Calu3 (cell line): ENCODE measurements at regions not wholly inside any gene's neighbourhood (a gene's known extent, or its start where the extent isn't known, plus 50 kb on each side); places are given as distances from the start of the nearest gene placed in this dataset.

ENCODE experiments used
- BruUV-seq: library from RNA; stranded (reverse); fragments of 400-500 nt; replicated peaks from 2 replicates; lab custom pipeline; 2021; lab: Mats Ljungman, UMichigan
- CTCF ChIA-PET: fragments of 300-600 bp; sonication (Branson Sonifier 250); formaldehyde crosslinking; loops from one replicate; lab custom pipeline; 2022; ENCODE audit warnings: antibody characterized with exemption; lab: Charles Lee
- DNase-seq: peaks from one replicate; pipeline ENCODE4 v3.0.0; 2022
- H3K27ac Mint-ChIP-seq: one replicate; pipeline ENCODE4 v1.8.0; 2022; ENCODE audit warnings: mixed read lengths; ENCODE audit not compliant: unreplicated experiment
- H3K27me3 Mint-ChIP-seq: one replicate; pipeline ENCODE4 v1.8.0; 2022; ENCODE audit warnings: mixed read lengths; ENCODE audit not compliant: unreplicated experiment
- H3K36me3 Mint-ChIP-seq: one replicate; pipeline ENCODE4 v1.8.0; 2022; ENCODE audit warnings: mild to moderate bottlenecking, moderate library complexity, mixed read lengths; ENCODE audit not compliant: insufficient read depth, unreplicated experiment
- H3K4me1 Mint-ChIP-seq: one replicate; pipeline ENCODE4 v1.8.0; 2022; ENCODE audit warnings: mild to moderate bottlenecking, low read depth, mixed read lengths; ENCODE audit not compliant: unreplicated experiment
- H3K4me3 Mint-ChIP-seq: one replicate; pipeline ENCODE4 v1.8.0; 2022; ENCODE audit warnings: mild to moderate bottlenecking, low read depth, moderate library complexity, mixed read lengths; ENCODE audit not compliant: unreplicated experiment
- H3K9me3 Mint-ChIP-seq: one replicate; pipeline ENCODE4 v1.8.0; 2022; ENCODE audit warnings: low read depth, mixed read lengths; ENCODE audit not compliant: unreplicated experiment
- intact Hi-C: fragments of 100-400 bp; cut with micrococcal nuclease; formaldehyde crosslinking; loops from one replicate; pipeline ENCODE4 v1.10.0; 2022; ENCODE audit not compliant: unreplicated experiment
- TF ChIP-seq, protein P1 (sequence below): fragments of 200-600 bp; IDR thresholded peaks from one replicate; pipeline ENCODE4 v1.8.0; 2022; ENCODE audit warnings: antibody characterized with exemption; ENCODE audit not compliant: unreplicated experiment

DNA sequence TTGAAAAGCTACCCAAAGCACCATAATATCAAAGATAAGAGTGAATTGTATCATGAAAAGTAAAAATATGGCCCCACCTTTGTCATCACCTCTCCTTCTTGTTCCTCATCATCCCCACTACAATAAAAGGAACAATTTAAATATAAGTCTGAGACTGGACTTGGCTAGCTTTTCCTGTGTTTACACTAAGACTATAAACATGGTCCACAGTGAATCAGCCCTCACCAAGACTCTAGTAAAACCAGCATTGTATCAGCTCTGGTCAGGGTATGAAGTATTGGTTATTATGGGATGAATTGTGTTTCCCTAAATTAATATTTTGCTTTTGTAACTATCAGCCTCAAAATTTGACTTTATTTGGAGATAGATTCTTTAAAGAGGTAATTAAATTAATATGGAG lies 105.4 kb downstream of the SLC25A46 start:
- TF ChIP-seq, protein P1, sequence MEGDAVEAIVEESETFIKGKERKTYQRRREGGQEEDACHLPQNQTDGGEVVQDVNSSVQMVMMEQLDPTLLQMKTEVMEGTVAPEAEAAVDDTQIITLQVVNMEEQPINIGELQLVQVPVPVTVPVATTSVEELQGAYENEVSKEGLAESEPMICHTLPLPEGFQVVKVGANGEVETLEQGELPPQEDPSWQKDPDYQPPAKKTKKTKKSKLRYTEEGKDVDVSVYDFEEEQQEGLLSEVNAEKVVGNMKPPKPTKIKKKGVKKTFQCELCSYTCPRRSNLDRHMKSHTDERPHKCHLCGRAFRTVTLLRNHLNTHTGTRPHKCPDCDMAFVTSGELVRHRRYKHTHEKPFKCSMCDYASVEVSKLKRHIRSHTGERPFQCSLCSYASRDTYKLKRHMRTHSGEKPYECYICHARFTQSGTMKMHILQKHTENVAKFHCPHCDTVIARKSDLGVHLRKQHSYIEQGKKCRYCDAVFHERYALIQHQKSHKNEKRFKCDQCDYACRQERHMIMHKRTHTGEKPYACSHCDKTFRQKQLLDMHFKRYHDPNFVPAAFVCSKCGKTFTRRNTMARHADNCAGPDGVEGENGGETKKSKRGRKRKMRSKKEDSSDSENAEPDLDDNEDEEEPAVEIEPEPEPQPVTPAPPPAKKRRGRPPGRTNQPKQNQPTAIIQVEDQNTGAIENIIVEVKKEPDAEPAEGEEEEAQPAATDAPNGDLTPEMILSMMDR: no peak
- intact Hi-C loops: no loop called here
- no peak overlapping the region for H3K4me3 Mint-ChIP-seq
- no peaks in the 10 kb centered on the region for H3K9me3 Mint-ChIP-seq
- BruUV-seq: no TSS peak
- no peak overlapping the region for H3K27ac Mint-ChIP-seq
- no peaks in the 10 kb centered on the region for H3K4me1 Mint-ChIP-seq
- no peak for DNase-seq
- H3K36me3 Mint-ChIP-seq: no peaks in the 10 kb centered on the region
- CTCF ChIA-PET: no interaction called here
- H3K27me3 Mint-ChIP-seq: no peaks in the 10 kb centered on the region

DNA sequence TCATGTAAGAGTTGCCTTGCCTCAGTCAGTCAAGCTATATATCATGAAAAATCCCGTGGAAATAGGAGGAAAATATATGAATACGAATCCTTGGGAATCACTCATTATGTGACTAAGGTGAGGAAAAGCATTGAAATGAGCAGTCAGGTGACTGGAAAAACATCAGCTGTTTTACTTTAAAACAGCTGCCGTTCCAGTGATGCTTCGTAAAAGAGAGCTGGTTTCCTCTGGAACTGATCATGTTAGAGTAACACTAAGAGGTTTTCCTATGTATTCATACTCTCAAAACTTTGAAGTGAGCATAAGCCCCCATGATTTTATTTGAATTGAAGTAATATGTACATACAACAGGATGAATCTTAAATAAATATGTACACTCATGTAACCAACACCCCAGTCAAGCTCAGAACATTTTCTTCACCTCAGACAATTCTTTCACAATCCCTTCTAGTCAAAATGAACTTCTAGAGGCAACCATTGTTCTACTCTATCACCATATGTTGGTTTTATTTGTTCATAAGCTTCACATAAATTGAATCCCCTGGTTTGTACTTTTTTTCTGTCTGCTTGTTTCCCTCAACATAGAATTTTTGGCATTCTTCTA lies 107.7 kb downstream of the SLC25A46 start:
- TF ChIP-seq, protein P1: no peak
- Mint-ChIP-seq H3K9me3 (peaks cover 2% of the 10 kb centered on the region), H3K27me3 (no peaks in the 10 kb centered on the region), H3K36me3 (no peaks in the 10 kb centered on the region), H3K4me1 (peaks cover 4% of the 10 kb centered on the region), H3K27ac (no peak overlapping the region), H3K4me3 (no peak overlapping the region)
- no peak for DNase-seq
- intact Hi-C loops: no loop called here
- CTCF ChIA-PET: interaction anchor here (0.7 kb wide), 1 partner anchor 13 kb away, joined by 3 read pairs; no protein-coding TSS in a partner anchor
- BruUV-seq: no TSS peak

DNA sequence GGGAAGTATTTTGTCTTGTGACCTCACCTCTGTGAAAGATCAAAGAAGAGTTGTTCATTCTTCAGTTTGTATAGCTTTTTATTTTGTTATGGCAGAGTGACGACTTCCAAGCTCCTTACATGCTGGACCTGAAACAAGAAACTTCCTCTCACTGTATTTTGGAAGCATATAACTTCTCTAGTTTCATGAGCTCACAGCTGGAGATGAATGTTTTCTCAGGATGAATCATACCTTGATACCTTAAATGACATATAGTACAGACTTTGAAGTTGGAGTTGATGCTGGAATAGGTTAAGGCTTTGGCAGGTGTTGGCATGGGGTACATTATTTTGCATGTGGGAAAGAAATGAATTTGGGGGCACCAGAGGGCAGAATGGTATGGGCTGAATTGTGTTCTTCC lies 112.5 kb downstream of the SLC25A46 start:
- TF ChIP-seq, protein P1: no peak
- Mint-ChIP-seq H3K27ac (no peak overlapping the region), H3K4me1 (peaks cover 17% of the 10 kb centered on the region), H3K36me3 (no peaks in the 10 kb centered on the region), H3K9me3 (peaks cover 2% of the 10 kb centered on the region), H3K4me3 (no peak overlapping the region), H3K27me3 (no peaks in the 10 kb centered on the region)
- CTCF ChIA-PET: no interaction called here
- no peak for DNase-seq
- intact Hi-C loops: no loop called here
- BruUV-seq: no TSS peak

- TF ChIP-seq, protein P1: no peak
- H3K36me3 Mint-ChIP-seq: no peaks in the 10 kb centered on the region
- no TSS peak for BruUV-seq
- H3K4me3 Mint-ChIP-seq: no peak overlapping the region
- H3K27me3 Mint-ChIP-seq: no peaks in the 10 kb centered on the region
- intact Hi-C loops: no loop called here
- H3K9me3 Mint-ChIP-seq: peaks cover 2% of the 10 kb centered on the region
- no peak for DNase-seq
- peaks cover 17% of the 10 kb centered on the region for H3K4me1 Mint-ChIP-seq
- H3K27ac Mint-ChIP-seq: no peak overlapping the region
- CTCF ChIA-PET: no interaction called here
Observed at GRCh38 chr5:110852053-110852452, 113.2 kb downstream of the SLC25A46 start.
